HCT116 (cell line): ENCODE measurements at regions not wholly inside any gene's neighbourhood (a gene's known extent, or its start where the extent isn't known, plus 50 kb on each side); places are given as distances from the start of the nearest gene placed in this dataset.

ENCODE experiments used
- ATAC-seq: fragments of 200-7000 bp; cut with Tn5 transposase; 2 replicates; pipeline ENCODE4 v1.9.1; 2020; ENCODE audit warnings: mild to moderate bottlenecking, moderate library complexity
- BruUV-seq: library from RNA; stranded (reverse); fragments of 400-500 nt; replicated peaks from 2 replicates; lab custom pipeline; 2021; lab: Mats Ljungman, UMichigan
- CTCF ChIA-PET: fragments of 300-600 bp; sonication (Branson Sonifier 250); formaldehyde crosslinking; loops from one replicate; lab custom pipeline; 2021; ENCODE audit warnings: antibody characterized with exemption; lab: Charles Lee
- POLR2A ChIA-PET: fragments of 300-600, 350-600 bp; sonication (Branson Sonifier 250); formaldehyde crosslinking; loops from one replicate; lab custom pipeline; 2021; ENCODE audit warnings: antibody characterized with exemption; lab: Charles Lee
- RAD21 ChIA-PET, 2 experiments: fragments of 300-600 bp; sonication (Branson Sonifier 250); formaldehyde crosslinking; loops; one replicate each; lab custom pipeline; 2023; ENCODE audit warnings: low total read pairs in 2 of 2; ENCODE audit not compliant: uncharacterized antibody in 2 of 2, unreplicated experiment in 2 of 2, low non-redundant PET in 1 of 2; lab: Charles Lee
- DNase-seq: peaks from one replicate; pipeline ENCODE4 v3.0.0-alpha.2; 2010; ENCODE audit warnings: low read depth, low spot score
- H2AFZ ChIP-seq: fragments of 200-600 bp; shearing (Covaris generic), sonication (generic); 2 replicates; pipeline ENCODE4 v1.6.1; 2017; ENCODE audit warnings: low read depth, mixed run types, mixed read lengths, antibody characterized with exemption, low read length; ENCODE audit not compliant: poor library complexity, severe bottlenecking
- H3K27ac ChIP-seq: 2 replicates; pipeline ENCODE4 v1.5.1; 2012; ENCODE audit warnings: low read depth, low read length
- H3K27me3 ChIP-seq: fragments of 200-600 bp; sonication (generic); 2 replicates; pipeline ENCODE4 v1.6.1; 2016; ENCODE audit warnings: mixed run types, low read length, mixed read lengths; ENCODE audit not compliant: insufficient read depth
- H3K36me3 ChIP-seq, 2 experiments: fragments of 200-500 bp in 1 of 2; fragments of 200-600 bp in 1 of 2; sonication (Bioruptor generic) in 1 of 2; sonication (generic) in 1 of 2; 2 replicates each; pipeline versions ENCODE4 v1.5.1 to v1.6.1; 2014 to 2016; ENCODE audit warnings: low read length in 2 of 2, inconsistent platforms in 1 of 2, mixed read lengths in 1 of 2, mixed run types in 1 of 2; ENCODE audit not compliant: insufficient read depth in 2 of 2, control insufficient read depth in 1 of 2
- H3K4me1 ChIP-seq, 2 experiments: fragments of 200-600 bp in 1 of 2; sonication (generic) in 1 of 2; 2 replicates each; pipeline versions ENCODE4 v1.5.1 to v1.6.1; 2012 to 2017; ENCODE audit warnings: low read length in 2 of 2, inconsistent platforms in 1 of 2, mild to moderate bottlenecking in 1 of 2, mixed read lengths in 1 of 2, mixed run types in 1 of 2, moderate library complexity in 1 of 2; ENCODE audit not compliant: insufficient read depth in 2 of 2, control insufficient read depth in 1 of 2
- H3K4me2 ChIP-seq: fragments of 200-600 bp; sonication (generic); 2 replicates; pipeline ENCODE4 v1.6.1; 2017; ENCODE audit warnings: mixed run types, low read length, mixed read lengths
- H3K4me3 ChIP-seq, 2 experiments: fragments of 200-600 bp in 1 of 2; sonication (generic) in 1 of 2; replicated peaks in 1 of 2; 2 replicates each; pipeline ENCODE4 v1.5.1; 2011 to 2016; ENCODE audit warnings: low read length in 2 of 2, control low read depth in 1 of 2, low read depth in 1 of 2, mild to moderate bottlenecking in 1 of 2, mixed read lengths in 1 of 2, mixed run types in 1 of 2
- H3K79me2 ChIP-seq: fragments of 200-600 bp; sonication (generic); 2 replicates; pipeline ENCODE4 v1.6.1; 2017; ENCODE audit warnings: mild to moderate bottlenecking, mixed run types, low read length, moderate library complexity, mixed read lengths; ENCODE audit not compliant: insufficient read depth
- H3K9ac ChIP-seq: fragments of 200-600 bp; sonication (generic); 2 replicates; pipeline ENCODE4 v1.6.1; 2016; ENCODE audit warnings: low read length, mixed read lengths
- H3K9me2 ChIP-seq: fragments of 200-600 bp; sonication (generic), shearing (Covaris generic); 2 replicates; pipeline ENCODE4 v1.6.1; 2017; ENCODE audit warnings: mixed run types, mild to moderate bottlenecking, moderate library complexity; ENCODE audit not compliant: insufficient read depth
- H3K9me3 ChIP-seq, 2 experiments: fragments of 200-500 bp in 1 of 2; fragments of 200-600 bp in 1 of 2; sonication (Bioruptor generic) in 1 of 2; sonication (generic) in 1 of 2; 2 replicates each; pipeline ENCODE4 v1.6.1; 2014 to 2017; ENCODE audit warnings: low read length in 2 of 2, mixed read lengths in 2 of 2, inconsistent platforms in 1 of 2, low read depth in 1 of 2, mild to moderate bottlenecking in 1 of 2, mixed run types in 1 of 2, moderate library complexity in 1 of 2; ENCODE audit not compliant: control insufficient read depth in 1 of 2, insufficient read depth in 1 of 2
- H4K20me1 ChIP-seq: fragments of 200-600 bp; sonication (generic), shearing (Covaris generic); 2 replicates; pipeline ENCODE4 v1.6.1; 2017; ENCODE audit warnings: mixed run types, mild to moderate bottlenecking, moderate library complexity; ENCODE audit not compliant: insufficient read depth
- CBX3 ChIP-seq: IDR thresholded peaks from 2 replicates; pipeline ENCODE4 v1.6.1; 2012; ENCODE audit warnings: low read depth
- CEBPB ChIP-seq: IDR thresholded peaks from 2 replicates; pipeline ENCODE4 v1.6.1; 2012; ENCODE audit warnings: low read depth
- EGR1 ChIP-seq: IDR thresholded peaks from 2 replicates; pipeline ENCODE4 v1.6.1; 2012; ENCODE audit warnings: low read depth
- ELF1 ChIP-seq: IDR thresholded peaks from 2 replicates; pipeline ENCODE4 v1.6.1; 2012; ENCODE audit warnings: low read depth, borderline replicate concordance
- EZH2 ChIP-seq: fragments of 200-600 bp; sonication (generic); IDR thresholded peaks from 2 replicates; pipeline ENCODE4 v1.6.1; 2017; ENCODE audit warnings: antibody characterized with exemption, mixed run types
- EZH2phosphoT487 ChIP-seq: fragments of 200-600 bp; IDR thresholded peaks from 2 replicates; pipeline ENCODE4 v1.6.1; 2018; ENCODE audit warnings: antibody characterized with exemption, borderline replicate concordance
- JUND ChIP-seq: IDR thresholded peaks from 2 replicates; pipeline ENCODE4 v1.6.1; 2012
- RAD21 ChIP-seq: IDR thresholded peaks from 2 replicates; pipeline ENCODE4 v1.6.1; 2012; ENCODE audit warnings: low read depth, mild to moderate bottlenecking
- SP1 ChIP-seq: IDR thresholded peaks from 2 replicates; pipeline ENCODE4 v1.6.1; 2012; ENCODE audit warnings: low read depth
- SRF ChIP-seq: IDR thresholded peaks from 2 replicates; pipeline ENCODE4 v1.6.1; 2012; ENCODE audit warnings: low read depth
- TCF7L2 ChIP-seq: IDR thresholded peaks from 2 replicates; pipeline ENCODE4 v1.7.0; 2011; ENCODE audit warnings: borderline replicate concordance, inconsistent platforms; ENCODE audit not compliant: insufficient read depth, insufficient read length; ENCODE audit errors: extremely low read depth
- YY1 ChIP-seq: IDR thresholded peaks from 2 replicates; pipeline ENCODE4 v1.6.1; 2011; ENCODE audit warnings: low read length, low read depth, moderate library complexity, mild to moderate bottlenecking; ENCODE audit not compliant: insufficient replicate concordance; ENCODE audit errors: extremely low read depth
- ZFX ChIP-seq: fragments of 450-650 bp; IDR thresholded peaks from 2 replicates; pipeline ENCODE4 v1.6.1; 2017
- ZNF274 ChIP-seq: fragments of 200-500 bp; sonication (Bioruptor generic); IDR thresholded peaks from 2 replicates; pipeline ENCODE4 v1.6.1; 2014; ENCODE audit warnings: mild to moderate bottlenecking, low read depth, low read length, inconsistent platforms
- intact Hi-C: fragments of 100-400 bp; cut with micrococcal nuclease; formaldehyde crosslinking; loops from 2 replicates; pipeline ENCODE4 v1.10.0; 2022
- TF ChIP-seq, protein P1 (sequence below), 3 experiments: fragments of 200-600 bp in 1 of 3; sonication (generic) in 1 of 3; IDR thresholded peaks in 2 of 3; conservative IDR thresholded peaks in 1 of 3; 2 replicates each; pipeline ENCODE4 v1.5.1; 2012 to 2017; ENCODE audit warnings: low read depth in 2 of 3, low read length in 2 of 3, antibody characterized with exemption in 1 of 3, borderline replicate concordance in 1 of 3, control low read depth in 1 of 3, mild to moderate bottlenecking in 1 of 3, mixed read lengths in 1 of 3, mixed run types in 1 of 3, moderate library complexity in 1 of 3; ENCODE audit not compliant: insufficient read depth in 1 of 3
- TF ChIP-seq, protein P2 (sequence below): IDR thresholded peaks from 2 replicates; pipeline ENCODE4 v1.6.1; 2012

DNA sequence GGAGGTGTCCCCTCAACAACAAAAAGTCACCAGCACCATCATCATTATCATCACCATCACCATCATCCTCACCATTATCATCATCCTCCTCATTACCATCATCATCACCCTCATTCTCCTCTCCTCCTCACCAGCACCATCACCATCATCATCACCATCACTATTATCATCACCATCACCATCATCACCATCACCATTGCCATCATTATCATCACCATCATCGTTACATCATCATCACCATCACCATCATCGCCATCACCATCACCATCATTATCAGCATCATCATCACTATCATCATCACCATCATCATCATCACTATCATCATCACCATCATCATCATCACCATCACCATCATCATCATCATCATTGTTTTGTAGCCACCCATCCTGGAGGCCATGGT, 212.6 kb downstream of the MN1 start (continued):
- no peak for TF ChIP-seq ZFX

DNA sequence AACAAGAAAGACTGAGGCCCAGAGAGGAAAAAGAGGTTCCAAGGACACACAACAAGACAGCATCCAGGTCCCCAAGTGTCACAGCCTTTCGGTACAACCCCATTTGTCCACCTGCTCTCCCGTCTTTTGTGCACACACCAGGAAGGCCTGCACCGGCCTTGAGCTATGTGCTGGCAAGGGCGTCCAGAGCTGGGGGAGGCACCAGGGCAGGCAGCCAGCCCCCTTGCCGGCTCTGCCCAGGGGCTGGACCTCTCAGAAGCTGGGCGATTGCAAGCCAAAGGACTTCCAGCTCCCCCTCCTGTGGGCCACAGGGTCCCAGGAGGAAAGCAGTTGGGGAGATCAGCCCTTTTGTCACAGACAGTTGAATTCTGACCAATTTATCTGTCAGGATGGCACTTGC, 210.5 kb downstream of the MN1 start:
- Histone ChIP-seq H3K9me3 (no peaks in the 10 kb centered on the region), H3K9ac (no peak overlapping the region), H3K36me3 (no peaks in the 10 kb centered on the region), H3K27me3 (no peaks in the 10 kb centered on the region; the same call in 1 of the 2 replicates), H3K4me3 (no peak overlapping the region), H4K20me1 (no peaks in the 10 kb centered on the region), H3K27ac (no peak overlapping the region), H3K4me1 (no peaks in the 10 kb centered on the region), H3K79me2 (no peaks in the 10 kb centered on the region), H3K9me2 (no peaks in the 10 kb centered on the region), H3K4me2 (no peak overlapping the region), H2AFZ (no peak overlapping the region)
- intact Hi-C loops = no loop called here
- RAD21 ChIA-PET = no interaction called here
- BruUV-seq = no TSS peak
- CTCF ChIA-PET = no interaction called here
- TF ChIP-seq SRF (no peak), YY1 (no peak), CBX3 (no peak), EZH2 (no peak), RAD21 (no peak), JUND (no peak), TCF7L2 (no peak), ZFX (no peak), EGR1 (no peak), SP1 (no peak), ZNF274 (no peak), CEBPB (no peak), EZH2phosphoT487 (no peak), ELF1 (no peak)
- TF ChIP-seq, protein P1, sequence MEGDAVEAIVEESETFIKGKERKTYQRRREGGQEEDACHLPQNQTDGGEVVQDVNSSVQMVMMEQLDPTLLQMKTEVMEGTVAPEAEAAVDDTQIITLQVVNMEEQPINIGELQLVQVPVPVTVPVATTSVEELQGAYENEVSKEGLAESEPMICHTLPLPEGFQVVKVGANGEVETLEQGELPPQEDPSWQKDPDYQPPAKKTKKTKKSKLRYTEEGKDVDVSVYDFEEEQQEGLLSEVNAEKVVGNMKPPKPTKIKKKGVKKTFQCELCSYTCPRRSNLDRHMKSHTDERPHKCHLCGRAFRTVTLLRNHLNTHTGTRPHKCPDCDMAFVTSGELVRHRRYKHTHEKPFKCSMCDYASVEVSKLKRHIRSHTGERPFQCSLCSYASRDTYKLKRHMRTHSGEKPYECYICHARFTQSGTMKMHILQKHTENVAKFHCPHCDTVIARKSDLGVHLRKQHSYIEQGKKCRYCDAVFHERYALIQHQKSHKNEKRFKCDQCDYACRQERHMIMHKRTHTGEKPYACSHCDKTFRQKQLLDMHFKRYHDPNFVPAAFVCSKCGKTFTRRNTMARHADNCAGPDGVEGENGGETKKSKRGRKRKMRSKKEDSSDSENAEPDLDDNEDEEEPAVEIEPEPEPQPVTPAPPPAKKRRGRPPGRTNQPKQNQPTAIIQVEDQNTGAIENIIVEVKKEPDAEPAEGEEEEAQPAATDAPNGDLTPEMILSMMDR (IDR thresholded peaks at IDR 0.05 in 2 of 3, conservative IDR thresholded peaks at IDR 0.05 in 1 of 3; ENCODE audit: borderline replicate concordance in 1 of 3, insufficient read depth in 1 of 3, low read depth in 2 of 3, low read length in 2 of 3) = no peak
- TF ChIP-seq, protein P2, sequence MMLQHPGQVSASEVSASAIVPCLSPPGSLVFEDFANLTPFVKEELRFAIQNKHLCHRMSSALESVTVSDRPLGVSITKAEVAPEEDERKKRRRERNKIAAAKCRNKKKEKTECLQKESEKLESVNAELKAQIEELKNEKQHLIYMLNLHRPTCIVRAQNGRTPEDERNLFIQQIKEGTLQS = no peak
- DNase-seq (no peak), ATAC-seq (no peak)
- POLR2A ChIA-PET = no interaction called here
